ENCODE measurements at regions not wholly inside any gene's neighbourhood (a gene's known extent, or its start where the extent isn't known, plus 50 kb on each side); places are given as distances from the start of the nearest gene placed in this dataset.

- TF ChIP-seq CTCF (IDR thresholded peaks at IDR 0.05) (no peak), EP300 (IDR thresholded peaks at IDR 0.05) (no peak), POLR2A (IDR thresholded peaks at IDR 0.05) (no peak)
These were observed 62.3 kb upstream of the CD99 start for GRCh38 chrX:2628751-2629315.

Data from sigmoid colon (tissue), 4 donors.